Kidney epithelial cell (primary cell): ENCODE measurements at regions not wholly inside any gene's neighbourhood (a gene's known extent, or its start where the extent isn't known, plus 50 kb on each side); places are given as distances from the start of the nearest gene placed in this dataset.

Experiments
- DNase-seq: peaks from one replicate; pipeline ENCODE4 v3.0.0-alpha.2; 2010; ENCODE audit warnings: low read depth
- H3K27me3 ChIP-seq: 2 replicates; pipeline ENCODE4 v1.6.0; 2011; ENCODE audit warnings: low read length; ENCODE audit not compliant: control insufficient read depth, insufficient read depth
- H3K36me3 ChIP-seq: 2 replicates; pipeline ENCODE4 v1.5.1; 2011; ENCODE audit warnings: low read length; ENCODE audit not compliant: control insufficient read depth, insufficient read depth
- H3K4me3 ChIP-seq: 2 replicates; pipeline ENCODE4 v1.5.1; 2011; ENCODE audit warnings: low read depth, mild to moderate bottlenecking, control low read depth, low read length
- TF ChIP-seq, protein P1 (sequence below): IDR thresholded peaks from 2 replicates; pipeline ENCODE4 v1.5.1; 2011; ENCODE audit warnings: mild to moderate bottlenecking, moderate library complexity, low read length, control low read depth, inconsistent platforms; ENCODE audit not compliant: insufficient read depth, poor library complexity, severe bottlenecking

- no peak for DNase-seq
- H3K4me3 ChIP-seq = no peak overlapping the region
- H3K27me3 ChIP-seq = no peaks in the 10 kb centered on the region
- no peaks in the 10 kb centered on the region for H3K36me3 ChIP-seq
- TF ChIP-seq, protein P1, sequence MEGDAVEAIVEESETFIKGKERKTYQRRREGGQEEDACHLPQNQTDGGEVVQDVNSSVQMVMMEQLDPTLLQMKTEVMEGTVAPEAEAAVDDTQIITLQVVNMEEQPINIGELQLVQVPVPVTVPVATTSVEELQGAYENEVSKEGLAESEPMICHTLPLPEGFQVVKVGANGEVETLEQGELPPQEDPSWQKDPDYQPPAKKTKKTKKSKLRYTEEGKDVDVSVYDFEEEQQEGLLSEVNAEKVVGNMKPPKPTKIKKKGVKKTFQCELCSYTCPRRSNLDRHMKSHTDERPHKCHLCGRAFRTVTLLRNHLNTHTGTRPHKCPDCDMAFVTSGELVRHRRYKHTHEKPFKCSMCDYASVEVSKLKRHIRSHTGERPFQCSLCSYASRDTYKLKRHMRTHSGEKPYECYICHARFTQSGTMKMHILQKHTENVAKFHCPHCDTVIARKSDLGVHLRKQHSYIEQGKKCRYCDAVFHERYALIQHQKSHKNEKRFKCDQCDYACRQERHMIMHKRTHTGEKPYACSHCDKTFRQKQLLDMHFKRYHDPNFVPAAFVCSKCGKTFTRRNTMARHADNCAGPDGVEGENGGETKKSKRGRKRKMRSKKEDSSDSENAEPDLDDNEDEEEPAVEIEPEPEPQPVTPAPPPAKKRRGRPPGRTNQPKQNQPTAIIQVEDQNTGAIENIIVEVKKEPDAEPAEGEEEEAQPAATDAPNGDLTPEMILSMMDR = no peak
Observed at GRCh38 chr12:124191966-124192365, 102.9 kb upstream of the RFLNA start.

GRCh38 chr12:124194264-124194892, 100.5 kb upstream of the RFLNA start:
- H3K4me3 ChIP-seq = no peak overlapping the region
- DNase-seq = no peak
- H3K27me3 ChIP-seq = no peaks in the 10 kb centered on the region
- TF ChIP-seq, protein P1 = no peak
- no peaks in the 10 kb centered on the region for H3K36me3 ChIP-seq

DNA sequence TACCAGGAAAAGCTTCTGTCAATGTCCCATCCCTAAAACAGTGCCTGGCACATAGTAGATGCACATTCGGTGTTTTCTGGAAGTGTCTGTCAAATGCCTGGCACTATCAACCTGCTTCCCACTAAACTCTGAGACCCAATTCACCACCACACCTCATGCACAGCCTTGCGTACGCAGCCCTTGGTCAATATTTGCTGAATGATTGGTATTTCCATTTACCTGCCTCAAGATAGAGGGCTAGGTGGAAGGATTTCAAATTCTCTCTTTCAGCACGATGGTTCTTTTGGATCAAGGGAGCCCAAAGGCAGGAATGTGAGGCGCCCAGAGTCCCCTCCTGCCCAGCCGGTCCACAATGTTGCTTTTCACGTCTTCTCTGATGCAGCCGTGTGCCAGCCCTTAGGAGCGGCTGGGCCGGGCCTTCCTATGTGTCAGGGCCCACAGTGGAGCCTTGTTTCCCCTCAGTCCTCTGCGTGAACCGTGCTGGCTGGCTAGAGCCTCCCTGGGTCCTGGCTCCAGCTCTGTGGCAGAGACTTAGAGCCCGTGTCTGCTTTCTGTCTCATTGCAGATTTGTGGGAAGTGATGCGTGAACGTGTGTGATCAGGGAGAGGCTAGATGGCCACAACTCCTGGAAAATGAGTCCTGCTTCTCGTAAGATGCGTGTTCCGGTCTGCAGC, 99.9 kb upstream of the RFLNA start:
- Histone ChIP-seq H3K4me3 (no peak overlapping the region), H3K36me3 (no peaks in the 10 kb centered on the region), H3K27me3 (no peaks in the 10 kb centered on the region)
- no peak for DNase-seq
- TF ChIP-seq, protein P1 = no peak

- Histone ChIP-seq H3K4me3 (no peak overlapping the region), H3K36me3 (no peaks in the 10 kb centered on the region), H3K27me3 (no peaks in the 10 kb centered on the region)
- no peak for DNase-seq
- TF ChIP-seq, protein P1 = no peak
Observed at GRCh38 chr12:124195567-124195942, 99.3 kb upstream of the RFLNA start.

- DNase-seq = no peak
- Histone ChIP-seq H3K36me3 (no peaks in the 10 kb centered on the region), H3K27me3 (no peaks in the 10 kb centered on the region), H3K4me3 (no peak overlapping the region)
- TF ChIP-seq, protein P1 = no peak
Observed at GRCh38 chr12:124196236-124196635, 98.7 kb upstream of the RFLNA start.

GRCh38 chr12:124201248-124201647, 93.6 kb upstream of the RFLNA start:
- Histone ChIP-seq H3K4me3 (no peak overlapping the region), H3K27me3 (no peaks in the 10 kb centered on the region), H3K36me3 (no peaks in the 10 kb centered on the region)
- no peak for DNase-seq
- TF ChIP-seq, protein P1 = no peak
